Stimulated activated naive CD8-positive, alpha-beta T cell treated with anti-CD3 and anti-CD28 coated beads, Interleukin-15, Interleukin-2, amounts not matched to agents 100 U/mL and 50 U/mL, for 24 hours (primary cell): ENCODE measurements at regions not wholly inside any gene's neighbourhood (a gene's known extent, or its start where the extent isn't known, plus 50 kb on each side); places are given as distances from the start of the nearest gene placed in this dataset.

Experiments
- ATAC-seq: fragments of 150-1000 bp; cut with Tn5 transposase; one replicate; pipeline ENCODE4 v1.10.0; 2021
- DNase-seq: peaks from one replicate; pipeline ENCODE4 v3.0.0; 2021

DNA sequence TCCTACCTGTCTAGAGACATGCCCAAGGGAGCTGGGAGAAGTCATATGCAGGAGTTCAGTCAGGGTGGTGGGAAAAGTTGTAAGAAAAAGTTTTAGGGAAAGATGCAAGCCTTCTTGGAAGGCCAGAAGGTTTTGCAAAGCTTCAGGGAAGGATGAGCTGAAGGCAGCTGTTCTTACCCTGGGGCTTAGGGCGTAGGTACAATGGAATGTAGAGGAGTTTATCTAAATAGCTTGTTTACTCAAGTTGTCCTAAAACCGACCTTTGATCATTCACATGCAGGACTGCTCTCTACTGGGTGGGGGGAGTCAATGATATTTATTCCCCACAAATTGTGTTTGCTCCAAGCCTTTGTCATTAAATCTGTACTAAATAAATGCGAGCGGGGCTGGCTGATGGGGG lies 277.0 kb downstream of the CRPPA start:
- ATAC-seq (no peak), DNase-seq (no peak)

- ATAC-seq (no peak), DNase-seq (no peak)
Observed at GRCh38 chr7:16137944-16138343, 283.4 kb downstream of the CRPPA start.

GRCh38 chr7:16136896-16137295 lies 284.4 kb downstream of the CRPPA start:
- ATAC-seq (no peak), DNase-seq (no peak)

DNA sequence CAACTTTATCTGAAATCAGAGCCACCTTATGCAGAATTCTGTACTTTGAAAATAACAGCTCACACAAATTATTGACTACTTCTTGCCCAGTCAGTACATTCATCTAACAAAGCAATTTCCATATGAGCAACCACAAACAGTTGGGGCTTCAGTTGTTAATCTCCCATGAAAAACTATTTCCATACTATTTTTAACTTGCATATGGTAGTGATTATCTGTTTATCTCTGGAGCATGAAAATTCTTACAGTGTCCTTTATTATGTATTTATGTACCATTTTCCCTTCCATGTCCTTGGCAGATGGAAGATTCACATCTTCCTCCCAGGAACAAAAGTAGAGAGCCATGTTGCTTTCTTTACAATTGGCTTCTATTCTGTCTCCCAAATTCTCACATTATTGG lies 285.7 kb downstream of the CRPPA start:
- no peak for ATAC-seq
- DNase-seq, result no peak

- DNase-seq, result no peak
- ATAC-seq, result no peak
Observed at GRCh38 chr7:16130111-16131110, 290.9 kb downstream of the CRPPA start.

DNA sequence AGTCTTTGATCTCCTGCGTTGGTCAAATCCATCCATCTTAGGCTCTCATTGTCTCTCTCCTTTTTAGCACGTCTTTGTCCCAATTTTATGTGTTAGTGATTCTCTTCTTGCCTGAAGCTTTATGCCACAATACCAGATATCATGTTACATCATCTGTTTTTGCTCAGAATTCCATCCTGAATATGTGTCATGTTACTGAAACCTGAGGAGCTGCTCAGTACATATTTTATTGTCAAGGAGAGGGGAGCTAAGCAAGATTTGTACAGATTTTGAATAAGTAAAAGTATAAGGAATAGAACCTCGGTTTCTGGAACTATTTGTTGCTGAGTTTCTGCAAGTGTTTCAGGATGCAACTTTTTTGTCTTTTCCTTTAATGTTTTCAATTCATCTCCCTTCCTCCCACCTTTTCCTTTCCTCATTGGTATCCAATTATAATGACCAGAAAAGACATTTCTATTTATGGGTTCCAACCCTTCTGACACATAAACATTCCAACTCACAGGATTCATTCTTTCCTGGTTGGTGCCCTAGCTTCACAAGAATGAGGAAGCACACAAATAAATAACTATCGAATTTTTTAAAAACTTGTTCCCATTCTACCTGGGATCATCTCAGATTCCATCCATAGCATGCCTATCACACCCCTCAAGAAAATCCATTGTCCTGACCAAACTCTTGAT lies 291.8 kb downstream of the CRPPA start:
- DNase-seq (no peak), ATAC-seq (no peak)

- ATAC-seq (no peak), DNase-seq (no peak)
Observed at GRCh38 chr7:16123117-16123770, 298.1 kb downstream of the CRPPA start.

DNA sequence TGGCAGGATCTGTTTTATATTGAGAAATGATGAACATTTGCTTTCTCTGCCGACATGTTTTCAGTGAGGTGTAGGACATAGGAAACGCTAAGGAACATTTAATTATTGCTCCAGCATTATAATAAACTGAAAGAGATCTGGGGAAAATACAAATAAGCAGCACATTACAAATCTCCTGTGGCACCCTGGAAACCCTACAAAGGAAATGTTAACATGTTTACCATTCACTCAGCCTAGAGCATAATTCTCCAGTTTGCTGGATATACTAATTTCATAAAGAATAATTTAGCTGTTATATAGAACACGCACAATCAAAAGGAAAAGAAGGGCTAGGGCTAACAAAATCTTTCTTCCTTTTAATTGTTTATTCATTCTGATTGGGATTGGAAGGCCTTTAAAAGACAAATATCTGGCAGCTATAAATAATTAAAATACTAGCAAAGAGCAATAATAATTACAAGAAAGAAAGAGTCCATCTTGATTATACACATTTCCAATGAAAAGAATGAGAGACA lies 299.4 kb downstream of the CRPPA start:
- no peak for ATAC-seq
- no peak for DNase-seq

DNA sequence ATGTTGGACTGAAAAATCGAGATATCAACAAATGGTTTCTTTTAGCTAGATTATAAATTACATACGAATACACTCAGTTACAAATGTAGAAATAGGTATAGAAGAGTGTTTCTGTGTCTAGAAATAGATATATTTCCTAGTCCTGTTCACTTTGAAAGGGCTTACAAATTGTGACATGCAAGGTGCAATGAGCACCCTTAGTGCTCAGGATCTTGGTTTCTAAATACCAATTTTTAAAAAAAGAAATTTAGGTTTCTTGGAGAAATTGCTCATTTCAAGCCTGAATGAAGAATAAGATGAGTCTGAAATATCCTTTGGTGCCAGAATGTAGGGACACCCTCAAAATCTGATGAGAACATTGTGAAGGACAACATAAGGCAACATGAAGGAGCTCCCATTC lies 306.0 kb downstream of the CRPPA start:
- DNase-seq, result no peak
- no peak for ATAC-seq

DNA sequence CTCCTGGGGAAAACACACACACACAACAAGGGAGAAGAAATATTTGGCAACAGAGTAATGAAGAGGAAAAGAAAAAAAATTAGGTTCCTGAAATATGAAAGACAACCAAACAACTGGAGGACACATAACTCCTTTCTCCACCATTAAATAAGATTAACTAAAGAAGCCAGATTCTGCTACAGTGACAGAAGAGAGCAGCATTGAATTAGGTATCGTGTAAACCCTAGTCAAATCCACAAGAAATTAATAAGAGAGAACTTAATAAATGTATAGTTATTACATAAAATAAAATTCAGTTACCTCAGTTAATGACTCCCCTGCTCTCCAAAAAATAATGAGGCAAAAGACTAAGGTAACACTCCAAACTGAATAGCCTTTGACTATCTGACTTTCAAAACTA lies 306.7 kb downstream of the CRPPA start:
- ATAC-seq (no peak), DNase-seq (no peak)

DNA sequence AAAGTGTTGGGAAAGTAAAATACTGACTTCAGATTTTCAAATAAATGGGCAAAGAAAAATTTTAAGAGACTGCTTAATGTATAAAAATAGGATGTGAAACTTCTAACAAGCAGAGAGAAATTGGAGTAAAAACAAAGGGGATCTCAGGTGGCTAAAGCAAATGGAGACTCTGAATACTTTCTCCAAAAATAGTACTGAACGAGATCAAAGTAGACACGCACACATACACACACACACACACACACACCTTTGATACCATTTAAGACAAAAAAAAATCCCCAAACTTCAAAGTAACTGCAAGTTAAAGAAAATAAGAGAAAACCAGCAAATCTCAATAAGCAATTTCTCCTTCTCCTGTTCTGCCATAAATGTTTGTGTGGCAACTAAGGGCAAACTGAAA lies 307.3 kb downstream of the CRPPA start:
- DNase-seq, result no peak
- no peak for ATAC-seq

DNA sequence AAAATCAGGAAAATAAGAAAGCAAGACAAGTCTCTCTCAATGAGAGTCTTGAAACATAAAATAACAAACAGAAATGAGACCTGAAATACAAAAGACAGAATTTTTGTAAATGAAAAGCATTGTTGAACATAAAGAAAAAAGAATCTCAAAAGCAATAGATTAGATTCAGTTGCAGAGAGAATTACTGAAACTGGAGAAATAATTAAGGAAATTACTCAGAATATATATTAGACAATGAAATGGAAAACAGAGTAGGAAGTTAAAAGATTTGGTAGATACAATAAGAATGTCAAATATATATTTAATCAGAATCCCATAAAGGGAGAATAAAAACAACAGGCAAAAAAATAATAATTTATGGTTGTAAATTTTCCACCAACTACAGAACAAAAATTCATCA lies 308.3 kb downstream of the CRPPA start:
- ATAC-seq (no peak), DNase-seq (no peak)

DNA sequence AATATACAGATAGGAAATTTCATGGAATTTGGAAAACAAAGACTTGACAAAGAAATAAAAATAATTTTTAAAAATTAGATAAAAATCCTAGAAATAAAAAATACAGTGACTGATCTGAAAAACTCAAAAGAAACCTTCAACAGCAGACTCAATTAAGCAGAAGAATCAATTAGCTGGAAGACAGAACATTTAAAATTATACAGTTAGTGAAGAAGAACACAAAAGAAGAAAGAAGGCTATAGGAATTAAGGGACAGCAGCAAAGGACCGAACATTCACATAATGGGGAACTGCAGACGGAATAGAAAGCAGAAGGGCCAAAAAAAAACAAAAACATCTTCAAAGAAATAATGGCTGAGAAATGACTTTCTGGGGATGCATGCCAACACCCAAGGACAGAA lies 314.5 kb downstream of the CRPPA start:
- ATAC-seq, result no peak
- DNase-seq, result no peak

- ATAC-seq (no peak), DNase-seq (no peak)
Observed at GRCh38 chr7:16106300-16106699, 315.0 kb downstream of the CRPPA start.

GRCh38 chr7:16099302-16099849 lies 322.0 kb downstream of the CRPPA start:
- ATAC-seq (no peak), DNase-seq (no peak)

DNA sequence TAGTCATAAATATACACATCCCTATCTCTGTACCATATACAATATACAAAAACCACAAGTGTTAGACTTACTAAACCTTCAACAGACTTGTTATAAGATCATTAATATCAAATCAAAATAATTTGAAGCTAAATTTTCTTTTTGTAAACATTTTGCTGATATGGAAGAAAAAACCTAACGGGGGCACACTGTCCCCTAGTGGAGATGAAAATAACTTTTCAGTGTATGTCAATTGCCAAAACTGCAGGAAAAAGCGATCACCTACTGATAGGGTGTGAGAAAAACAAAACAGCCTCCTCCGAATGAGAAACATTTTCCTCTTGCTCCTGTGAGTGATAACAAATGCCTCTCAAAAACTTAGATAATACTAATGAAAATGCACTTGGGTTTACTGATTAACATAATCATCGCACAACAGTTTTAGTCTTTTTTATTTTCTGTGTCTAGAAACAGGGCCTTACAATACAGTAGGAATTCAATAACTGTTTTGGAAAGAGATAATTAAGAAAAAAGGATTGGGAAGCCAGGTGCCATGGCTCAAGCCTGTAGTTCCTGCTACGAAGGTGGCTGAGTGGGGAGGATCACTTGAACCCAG lies 322.7 kb downstream of the CRPPA start:
- no peak for DNase-seq
- ATAC-seq, result no peak

- ATAC-seq, result no peak
- no peak for DNase-seq
Observed at GRCh38 chr7:16098058-16098457, 323.3 kb downstream of the CRPPA start.

- ATAC-seq (no peak), DNase-seq (no peak)
Observed at GRCh38 chr7:16095171-16095950, 326.0 kb downstream of the CRPPA start.

DNA sequence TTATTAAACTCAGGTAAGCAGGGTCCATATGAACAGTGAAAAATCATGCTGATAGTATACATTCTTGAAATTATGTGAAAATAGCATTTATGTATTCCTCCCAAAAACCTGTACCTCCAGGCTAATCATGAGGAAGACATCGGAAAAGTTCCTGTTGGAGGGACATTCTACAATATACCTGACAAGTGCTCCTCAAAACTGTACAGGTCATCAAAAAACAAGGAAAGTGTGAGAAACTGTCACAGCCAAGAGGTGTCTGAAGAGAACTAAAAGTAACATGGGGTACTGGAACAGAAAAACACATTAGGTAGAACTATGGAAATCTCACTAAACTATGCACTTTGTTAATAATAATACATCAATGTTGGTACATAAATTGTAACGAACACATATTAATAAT lies 326.7 kb downstream of the CRPPA start:
- DNase-seq (no peak), ATAC-seq (no peak)

DNA sequence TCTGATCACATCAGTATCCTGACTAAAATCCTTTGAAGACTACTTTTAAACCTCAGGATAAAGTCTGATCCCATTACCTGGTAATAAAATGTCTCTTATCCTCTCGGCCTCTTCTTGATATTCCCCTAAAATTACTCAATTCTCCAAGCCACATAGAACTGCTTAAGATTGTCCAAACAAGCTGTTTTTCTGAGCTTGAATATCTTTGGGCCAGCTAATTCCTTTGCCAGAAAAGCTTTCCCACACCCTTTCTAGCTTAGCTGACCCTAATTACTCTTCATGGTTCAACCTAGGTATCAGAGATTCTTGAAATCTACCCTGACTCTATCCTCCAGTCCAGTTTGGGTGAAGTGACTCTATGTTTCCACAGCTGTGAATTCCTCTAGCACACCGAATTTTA lies 328.6 kb downstream of the CRPPA start:
- ATAC-seq (no peak), DNase-seq (no peak)

GRCh38 chr7:16091701-16092310 lies 329.5 kb downstream of the CRPPA start:
- DNase-seq, result no peak
- no peak for ATAC-seq
